GM12873 (cell line): ENCODE measurements at regions not wholly inside any gene's neighbourhood (a gene's known extent, or its start where the extent isn't known, plus 50 kb on each side); places are given as distances from the start of the nearest gene placed in this dataset.

ENCODE experiments used
- TF ChIP-seq, protein P1 (sequence below): IDR thresholded peaks from 2 replicates; pipeline ENCODE4 v1.5.1; 2012; ENCODE audit warnings: low read depth, mild to moderate bottlenecking, moderate library complexity, low read length, control low read depth; ENCODE audit not compliant: insufficient read depth; ENCODE audit errors: missing control alignments

DNA sequence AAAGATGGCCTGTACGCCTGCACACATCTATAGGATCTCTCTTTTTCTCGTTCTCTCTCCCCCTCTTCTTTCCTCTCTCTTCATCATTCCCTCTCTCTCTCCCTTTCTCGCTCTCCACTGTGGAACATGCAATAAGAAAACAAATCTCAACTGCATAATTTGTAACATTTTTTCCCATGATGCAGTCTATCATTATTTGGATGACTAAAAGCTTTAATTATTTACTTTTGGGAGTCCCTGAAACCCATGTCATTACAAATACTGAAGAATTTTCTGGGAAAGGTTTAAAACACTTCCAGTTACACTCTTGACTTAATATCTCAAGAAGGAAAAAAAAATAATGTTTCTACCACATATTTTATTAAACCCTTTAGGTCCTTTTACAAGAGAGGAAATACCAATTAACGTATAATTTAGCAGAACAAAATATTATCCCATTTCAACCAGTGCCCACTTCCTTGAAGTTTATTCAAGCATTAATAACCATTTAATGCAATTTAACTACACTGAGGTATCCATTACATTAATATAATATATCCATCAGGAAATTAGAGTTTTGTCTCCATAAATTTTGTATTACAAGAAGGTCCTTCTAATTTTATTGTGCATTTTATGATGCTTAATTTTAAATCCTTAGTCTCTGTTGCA, 1615.2 kb upstream of the ACVR2A start:
- TF ChIP-seq, protein P1, sequence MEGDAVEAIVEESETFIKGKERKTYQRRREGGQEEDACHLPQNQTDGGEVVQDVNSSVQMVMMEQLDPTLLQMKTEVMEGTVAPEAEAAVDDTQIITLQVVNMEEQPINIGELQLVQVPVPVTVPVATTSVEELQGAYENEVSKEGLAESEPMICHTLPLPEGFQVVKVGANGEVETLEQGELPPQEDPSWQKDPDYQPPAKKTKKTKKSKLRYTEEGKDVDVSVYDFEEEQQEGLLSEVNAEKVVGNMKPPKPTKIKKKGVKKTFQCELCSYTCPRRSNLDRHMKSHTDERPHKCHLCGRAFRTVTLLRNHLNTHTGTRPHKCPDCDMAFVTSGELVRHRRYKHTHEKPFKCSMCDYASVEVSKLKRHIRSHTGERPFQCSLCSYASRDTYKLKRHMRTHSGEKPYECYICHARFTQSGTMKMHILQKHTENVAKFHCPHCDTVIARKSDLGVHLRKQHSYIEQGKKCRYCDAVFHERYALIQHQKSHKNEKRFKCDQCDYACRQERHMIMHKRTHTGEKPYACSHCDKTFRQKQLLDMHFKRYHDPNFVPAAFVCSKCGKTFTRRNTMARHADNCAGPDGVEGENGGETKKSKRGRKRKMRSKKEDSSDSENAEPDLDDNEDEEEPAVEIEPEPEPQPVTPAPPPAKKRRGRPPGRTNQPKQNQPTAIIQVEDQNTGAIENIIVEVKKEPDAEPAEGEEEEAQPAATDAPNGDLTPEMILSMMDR: no peak

DNA sequence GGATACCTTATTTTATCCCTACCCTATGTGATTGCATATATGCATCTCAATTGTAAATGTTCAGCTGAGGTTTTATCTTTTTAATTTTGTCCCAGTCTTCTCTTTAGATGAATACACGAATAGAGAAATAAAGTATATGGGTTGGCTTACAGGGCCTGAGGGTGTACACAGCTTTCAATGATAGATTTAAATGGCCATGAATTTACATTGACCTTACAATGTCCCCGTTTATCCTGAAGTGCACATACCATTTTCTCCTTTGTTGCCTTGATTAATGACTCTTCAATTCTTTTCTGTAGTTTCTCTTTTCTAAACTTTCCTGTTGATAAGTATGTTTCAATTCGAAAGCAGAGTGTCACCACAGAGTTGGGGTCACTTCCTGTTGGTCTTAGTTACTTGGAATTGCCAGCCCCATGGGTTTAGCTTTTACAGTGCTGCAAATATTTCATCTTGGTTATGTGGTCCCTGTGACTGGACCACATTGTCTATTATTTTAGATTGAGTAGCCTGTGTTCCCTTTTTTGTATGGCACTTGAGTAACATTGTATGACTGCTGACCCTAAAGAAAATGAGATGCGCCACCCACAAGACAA, 1616.3 kb upstream of the ACVR2A start:
- TF ChIP-seq, protein P1: no peak

DNA sequence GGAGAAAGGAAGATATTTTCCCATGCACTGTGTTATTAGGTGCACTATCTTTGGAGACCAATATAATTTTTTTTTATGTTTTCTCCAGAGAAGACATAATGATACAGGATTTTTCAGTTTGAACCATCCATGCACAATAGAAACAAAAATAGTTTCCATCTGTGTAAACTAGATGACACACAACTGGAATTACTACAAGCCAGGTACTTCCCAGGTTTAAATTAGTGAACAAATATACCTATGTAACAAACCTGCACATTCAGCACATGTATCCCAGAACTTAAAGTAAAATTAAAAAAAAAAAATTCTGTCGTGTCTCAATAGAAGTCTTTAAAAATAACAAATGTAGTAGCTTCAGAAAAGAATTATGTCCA, 1616.8 kb upstream of the ACVR2A start:
- TF ChIP-seq, protein P1: no peak

DNA sequence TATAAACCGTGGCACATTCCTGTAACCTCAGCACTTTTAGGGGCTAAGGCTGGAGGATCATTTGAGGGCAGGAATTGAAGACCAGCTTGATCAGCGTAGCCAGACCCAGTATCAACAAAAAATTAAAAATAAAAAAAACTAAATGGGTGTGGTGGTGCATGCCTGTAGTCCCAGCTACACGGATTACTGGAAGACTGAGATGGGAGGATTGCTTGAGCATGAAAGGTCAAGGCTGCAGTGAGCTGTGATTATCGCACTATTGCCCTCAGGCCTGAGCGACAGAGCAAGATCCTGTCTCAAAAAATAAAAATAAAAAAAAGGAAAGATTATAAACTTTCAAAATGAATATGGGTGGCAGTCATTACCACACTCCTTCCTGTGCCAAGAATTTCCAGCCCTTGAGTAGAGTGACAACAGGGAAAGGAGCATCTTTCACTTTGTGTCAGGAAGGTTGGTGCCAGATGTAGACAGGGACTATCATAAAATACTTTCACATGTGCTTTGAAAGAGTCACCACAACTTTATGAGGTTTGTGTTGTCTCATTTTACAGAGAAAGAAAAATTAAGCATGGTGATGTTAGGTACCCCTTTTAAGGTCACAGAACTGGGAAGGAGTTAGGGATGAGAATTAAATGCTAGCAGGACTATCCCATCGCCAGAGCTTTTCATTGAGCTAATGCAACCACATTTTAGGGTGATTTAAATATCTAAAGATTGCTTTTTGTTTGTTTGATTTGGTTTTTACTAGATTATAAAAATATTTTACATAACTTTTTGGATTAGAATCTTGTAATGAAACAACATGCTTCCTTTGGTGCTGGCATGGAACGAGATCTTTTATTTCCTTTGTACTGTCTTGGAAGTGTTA, 1617.4 kb upstream of the ACVR2A start:
- TF ChIP-seq, protein P1: no peak

DNA sequence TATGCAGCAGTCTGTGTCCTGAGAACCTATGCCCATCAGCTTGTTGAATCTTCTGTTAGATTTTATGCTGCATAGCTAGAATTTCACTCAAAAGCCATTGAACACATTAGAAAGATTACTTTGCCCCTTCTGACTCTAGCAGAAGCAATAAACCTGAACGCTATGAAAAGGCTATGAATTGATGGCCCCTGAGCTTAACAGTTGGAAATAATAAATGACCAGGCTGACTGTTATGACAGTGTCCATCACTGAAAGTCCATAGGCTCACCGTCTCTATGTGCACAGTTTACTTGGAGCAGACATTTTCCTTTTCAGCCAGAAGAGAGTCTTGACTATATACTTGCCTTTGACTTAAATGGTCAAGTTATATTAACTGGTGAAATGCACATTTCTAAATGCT, 1618.8 kb upstream of the ACVR2A start:
- TF ChIP-seq, protein P1: no peak

DNA sequence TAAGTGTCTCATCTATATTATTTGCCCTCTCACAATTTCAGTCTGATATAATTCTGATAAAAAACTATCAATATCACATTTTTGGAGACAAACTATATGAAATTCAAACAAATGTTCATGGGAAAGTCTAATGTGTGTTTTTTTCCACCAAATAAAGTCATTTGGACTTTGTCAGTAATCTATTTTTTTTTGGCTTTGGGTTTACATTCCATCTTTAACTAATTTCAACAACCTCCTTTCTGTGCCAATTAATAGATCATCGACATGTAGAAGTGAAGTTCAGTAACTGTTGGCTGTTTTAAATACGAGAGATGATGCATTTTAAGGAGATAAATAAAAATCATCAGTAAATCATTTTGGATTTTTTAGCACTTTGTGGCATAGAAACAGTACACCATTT, 1623.0 kb upstream of the ACVR2A start:
- TF ChIP-seq, protein P1: no peak

DNA sequence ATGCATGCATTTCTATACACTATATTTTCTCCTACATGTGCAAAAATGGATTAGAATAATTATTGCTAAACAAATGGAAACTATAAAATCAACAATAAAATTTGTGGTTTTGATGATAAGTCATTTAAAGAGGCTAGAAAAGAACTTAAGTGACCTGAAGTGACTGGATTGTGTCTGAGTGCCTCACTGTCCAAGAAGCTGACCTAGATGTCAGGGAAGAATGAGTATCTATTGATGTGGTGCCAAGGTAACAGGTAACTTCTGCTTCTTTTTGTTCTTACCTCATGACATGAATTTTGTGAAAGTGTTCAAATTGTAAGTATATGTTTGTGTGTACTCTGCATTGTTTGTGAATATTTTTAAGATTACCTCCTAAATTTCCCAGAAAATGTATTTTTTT, 1623.9 kb upstream of the ACVR2A start:
- TF ChIP-seq, protein P1: no peak
